ENCODE measurements at regions not wholly inside any gene's neighbourhood (a gene's known extent, or its start where the extent isn't known, plus 50 kb on each side); places are given as distances from the start of the nearest gene placed in this dataset.
"Not testable (repeated sequence)": the region's sequence is repeated elsewhere in the genome, so short reads cannot be mapped to it uniquely, and the experiment has no call there.

GRCh38 chr16:5175266-5175665 lies 77.7 kb upstream of the EEF2KMT start:
- TF ChIP-seq CTCF (IDR thresholded peaks at IDR 0.05; ENCODE audit: low read depth, low read length) (no peak), MAX (IDR thresholded peaks at IDR 0.05; ENCODE audit: low read depth, low read length) (no peak), MYC (IDR thresholded peaks at IDR 0.05; ENCODE audit: low read depth, low read length) (no peak), POLR2A (IDR thresholded peaks at IDR 0.05; ENCODE audit: extremely low read depth, insufficient read length) (no peak)
- no peak overlapping the region for H3K4me3 ChIP-seq (ENCODE audit: low read depth, low read length)
- DNase-seq (ENCODE audit: low read depth), result no peak

- no peak overlapping the region for H3K4me3 ChIP-seq (ENCODE audit: low read depth, low read length)
- no peak for DNase-seq (ENCODE audit: low read depth)
- TF ChIP-seq MAX (IDR thresholded peaks at IDR 0.05; ENCODE audit: low read depth, low read length), result no peak
- no peak for TF ChIP-seq CTCF (IDR thresholded peaks at IDR 0.05; ENCODE audit: low read depth, low read length)
- no peak for TF ChIP-seq POLR2A (IDR thresholded peaks at IDR 0.05; ENCODE audit: extremely low read depth, insufficient read length)
- no peak for TF ChIP-seq MYC (IDR thresholded peaks at IDR 0.05; ENCODE audit: low read depth, low read length)
Measured at GRCh38 chr16:5166486-5166885, 68.9 kb upstream of the EEF2KMT start.

GRCh38 chr16:5165429-5165828 lies 67.8 kb upstream of the EEF2KMT start:
- H3K4me3 ChIP-seq (ENCODE audit: low read depth, low read length), result not testable (repeated sequence)

GRCh38 chr16:5162801-5163200 lies 65.2 kb upstream of the EEF2KMT start:
- DNase-seq (ENCODE audit: low read depth); H3K4me3 ChIP-seq (ENCODE audit: low read depth, low read length): not testable (repeated sequence)

More at GRCh38 chr16:5165429-5165828, 67.8 kb upstream of the EEF2KMT start:
- not testable (repeated sequence) for DNase-seq (ENCODE audit: low read depth)

- not testable (repeated sequence) for H3K4me3 ChIP-seq (ENCODE audit: low read depth, low read length); DNase-seq (ENCODE audit: low read depth)
Measured at GRCh38 chr16:5161888-5162287, 64.3 kb upstream of the EEF2KMT start.

- not testable (repeated sequence) for H3K4me3 ChIP-seq (ENCODE audit: low read depth, low read length)
Measured at GRCh38 chr16:5160010-5160409, 62.4 kb upstream of the EEF2KMT start.

GRCh38 chr16:5159537-5159936 lies 61.9 kb upstream of the EEF2KMT start:
- not testable (repeated sequence) for DNase-seq (ENCODE audit: low read depth); H3K4me3 ChIP-seq (ENCODE audit: low read depth, low read length)

More at GRCh38 chr16:5160010-5160409, 62.4 kb upstream of the EEF2KMT start:
- DNase-seq (ENCODE audit: low read depth), result not testable (repeated sequence)

GRCh38 chr16:5158494-5158893 lies 60.9 kb upstream of the EEF2KMT start:
- H3K4me3 ChIP-seq (ENCODE audit: low read depth, low read length), result no peak overlapping the region
- TF ChIP-seq MAX (IDR thresholded peaks at IDR 0.05; ENCODE audit: low read depth, low read length) (no peak), MYC (IDR thresholded peaks at IDR 0.05; ENCODE audit: low read depth, low read length) (no peak), POLR2A (IDR thresholded peaks at IDR 0.05; ENCODE audit: extremely low read depth, insufficient read length) (no peak), CTCF (IDR thresholded peaks at IDR 0.05; ENCODE audit: low read depth, low read length) (no peak)

GRCh38 chr16:5156486-5156885 lies 58.9 kb upstream of the EEF2KMT start:
- DNase-seq (ENCODE audit: low read depth), result not testable (repeated sequence)

More at GRCh38 chr16:5158494-5158893, 60.9 kb upstream of the EEF2KMT start:
- DNase-seq (ENCODE audit: low read depth), result no peak

GRCh38 chr16:5154006-5154405 lies 56.4 kb upstream of the EEF2KMT start:
- not testable (repeated sequence) for DNase-seq (ENCODE audit: low read depth); H3K4me3 ChIP-seq (ENCODE audit: low read depth, low read length)

More at GRCh38 chr16:5156486-5156885, 58.9 kb upstream of the EEF2KMT start:
- not testable (repeated sequence) for H3K4me3 ChIP-seq (ENCODE audit: low read depth, low read length)

- H3K4me3 ChIP-seq (ENCODE audit: low read depth, low read length); DNase-seq (ENCODE audit: low read depth): not testable (repeated sequence)
Measured at GRCh38 chr16:5151409-5151808, 53.8 kb upstream of the EEF2KMT start.
